ENCODE measurements at regions not wholly inside any gene's neighbourhood (a gene's known extent, or its start where the extent isn't known, plus 50 kb on each side); places are given as distances from the start of the nearest gene placed in this dataset.
"Not testable (repeated sequence)": the region's sequence is repeated elsewhere in the genome, so short reads cannot be mapped to it uniquely, and the experiment has no call there.

- DNase-seq (ENCODE audit: low read depth, low spot score): no peak
Observed at GRCh38 chr7:16267953-16268820, 153.2 kb downstream of the CRPPA start.

- no peak for DNase-seq (ENCODE audit: low read depth, low spot score)
Observed at GRCh38 chr7:16266877-16267276, 154.5 kb downstream of the CRPPA start.

- not testable (repeated sequence) for DNase-seq (ENCODE audit: low read depth, low spot score)
Observed at GRCh38 chr7:16266470-16266869, 154.9 kb downstream of the CRPPA start.

- DNase-seq (ENCODE audit: low read depth, low spot score): no peak
Observed at GRCh38 chr7:16265863-16266458, 155.4 kb downstream of the CRPPA start.

GRCh38 chr7:16264823-16265804, 156.2 kb downstream of the CRPPA start:
- DNase-seq (ENCODE audit: low read depth, low spot score): no peak

GRCh38 chr7:16264036-16264819, 157.1 kb downstream of the CRPPA start:
- DNase-seq (ENCODE audit: low read depth, low spot score): no peak

GRCh38 chr7:16263377-16263776, 158.0 kb downstream of the CRPPA start:
- not testable (repeated sequence) for DNase-seq (ENCODE audit: low read depth, low spot score)

GRCh38 chr7:16261654-16262053, 159.7 kb downstream of the CRPPA start:
- DNase-seq (ENCODE audit: low read depth, low spot score): no peak

GRCh38 chr7:16261100-16261499, 160.2 kb downstream of the CRPPA start:
- DNase-seq (ENCODE audit: low read depth, low spot score): no peak

- no peak for DNase-seq (ENCODE audit: low read depth, low spot score)
Observed at GRCh38 chr7:16260236-16260728, 161.1 kb downstream of the CRPPA start.

GRCh38 chr7:16256419-16256818, 164.9 kb downstream of the CRPPA start:
- not testable (repeated sequence) for DNase-seq (ENCODE audit: low read depth, low spot score)

- DNase-seq (ENCODE audit: low read depth, low spot score): not testable (repeated sequence)
Observed at GRCh38 chr7:16255952-16256351, 165.4 kb downstream of the CRPPA start.

- not testable (repeated sequence) for DNase-seq (ENCODE audit: low read depth, low spot score)
Observed at GRCh38 chr7:16250655-16251054, 170.7 kb downstream of the CRPPA start.

- not testable (repeated sequence) for DNase-seq (ENCODE audit: low read depth, low spot score)
Observed at GRCh38 chr7:16249204-16249603, 172.1 kb downstream of the CRPPA start.

- DNase-seq (ENCODE audit: low read depth, low spot score): not testable (repeated sequence)
Observed at GRCh38 chr7:16248556-16248955, 172.8 kb downstream of the CRPPA start.

- DNase-seq (ENCODE audit: low read depth, low spot score): no peak
Observed at GRCh38 chr7:16244469-16244868, 176.9 kb downstream of the CRPPA start.

- no peak for DNase-seq (ENCODE audit: low read depth, low spot score)
Observed at GRCh38 chr7:16242920-16243319, 178.4 kb downstream of the CRPPA start.

- DNase-seq (ENCODE audit: low read depth, low spot score): no peak
Observed at GRCh38 chr7:16241017-16241416, 180.3 kb downstream of the CRPPA start.

- no peak for DNase-seq (ENCODE audit: low read depth, low spot score)
Observed at GRCh38 chr7:16236381-16236780, 185.0 kb downstream of the CRPPA start.
